ENCODE measurements at regions not wholly inside any gene's neighbourhood (a gene's known extent, or its start where the extent isn't known, plus 50 kb on each side); places are given as distances from the start of the nearest gene placed in this dataset.

- 66 to 81% (median 73%) methylated on average over 2 of the region's 2 CpGs for WGBS, 5 donors
- H3K27ac ChIP-seq = no peak overlapping the region
- no peaks in the 10 kb centered on the region for H3K27me3 ChIP-seq
- H3K4me3 ChIP-seq = no peak overlapping the region
- no peaks in the 10 kb centered on the region for H3K36me3 ChIP-seq
- no peaks in the 10 kb centered on the region for H3K4me1 ChIP-seq
- no peak for DNase-seq
- TF ChIP-seq POLR2A (IDR thresholded peaks at IDR 0.05) (no peak), CTCF (IDR thresholded peaks at IDR 0.05) (no peak), POLR2AphosphoS5 (IDR thresholded peaks at IDR 0.05) (no peak), EP300 (IDR thresholded peaks at IDR 0.05) (no peak)
- intact Hi-C loops (cut with DNase I; ENCODE audit: low total_unique reads) = no loop called here
- H3K9me3 ChIP-seq = no peaks in the 10 kb centered on the region
Measured at GRCh38 chr5:86439593-86440110, 178.1 kb upstream of the COX7C start.

DNA sequence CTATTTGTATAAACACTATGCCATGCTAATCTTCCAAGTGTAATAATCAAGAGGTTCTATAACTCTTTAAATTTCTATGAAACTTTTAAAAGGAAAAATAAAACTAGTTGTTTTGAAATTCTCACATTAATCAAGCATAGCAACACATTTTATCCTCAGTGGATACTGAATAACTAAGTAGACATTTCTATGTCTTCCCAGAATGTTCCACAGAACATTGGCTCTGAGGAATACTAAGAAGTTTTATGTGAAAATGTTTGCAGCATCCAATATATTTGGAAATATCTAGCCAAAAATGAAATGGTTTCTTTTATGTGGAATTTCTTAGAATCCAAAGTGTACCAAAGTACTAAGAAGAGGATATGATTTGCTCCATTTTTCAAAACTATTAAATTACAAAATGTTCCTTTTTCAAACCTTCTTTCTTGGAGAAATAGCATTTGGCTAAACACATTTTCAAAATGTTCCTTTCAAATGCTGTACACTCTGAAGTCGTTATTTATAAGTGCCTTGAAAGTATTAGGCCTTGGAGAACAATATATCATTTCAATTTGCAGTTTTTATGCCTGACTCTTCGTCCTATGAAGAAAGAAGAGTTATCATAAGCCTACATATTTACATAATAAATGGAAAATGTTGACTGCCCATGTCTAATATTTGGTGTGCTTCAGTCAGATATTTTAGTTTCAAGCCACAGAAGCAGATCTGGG is 175.6 kb upstream of the COX7C start:
- TF ChIP-seq CTCF (IDR thresholded peaks at IDR 0.05) = no peak
- no peak for TF ChIP-seq POLR2AphosphoS5 (IDR thresholded peaks at IDR 0.05)
- no peak for TF ChIP-seq POLR2A (IDR thresholded peaks at IDR 0.05)
- DNase-seq = no peak
- Histone ChIP-seq H3K27me3 (no peaks in the 10 kb centered on the region), H3K4me1 (no peaks in the 10 kb centered on the region), H3K36me3 (no peaks in the 10 kb centered on the region), H3K4me3 (no peak overlapping the region), H3K27ac (no peak overlapping the region), H3K9me3 (no peaks in the 10 kb centered on the region)
- WGBS, 5 donors = 48 to 62% (median 50%) methylated on average over 2 of the region's 2 CpGs
- intact Hi-C loops (cut with DNase I; ENCODE audit: low total_unique reads) = no loop called here

DNA sequence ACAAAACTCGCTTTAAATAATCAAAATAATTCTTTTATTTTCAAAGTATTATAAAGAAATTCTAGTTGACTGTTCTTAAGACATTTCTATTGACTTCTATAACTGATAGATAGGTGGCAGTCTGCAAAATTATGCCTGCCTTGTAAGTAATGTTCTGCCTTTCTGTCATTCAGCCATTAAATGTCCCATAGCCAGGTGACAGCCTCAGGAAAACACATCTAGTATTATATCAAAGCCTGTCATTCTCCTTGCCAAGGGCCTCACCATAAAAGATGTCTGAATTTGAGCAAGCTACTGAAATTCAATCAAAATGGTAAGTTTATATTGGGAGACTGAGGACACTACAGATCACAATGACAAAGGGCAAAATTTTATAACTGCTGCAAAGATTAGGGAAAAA is 170.4 kb upstream of the COX7C start:
- H3K9me3 ChIP-seq = no peaks in the 10 kb centered on the region
- no peak for DNase-seq
- H3K4me3 ChIP-seq = no peak overlapping the region
- no peaks in the 10 kb centered on the region for H3K36me3 ChIP-seq
- H3K4me1 ChIP-seq = no peaks in the 10 kb centered on the region
- intact Hi-C loops (cut with DNase I; ENCODE audit: low total_unique reads) = no loop called here
- no peak overlapping the region for H3K27ac ChIP-seq
- H3K27me3 ChIP-seq = no peaks in the 10 kb centered on the region
- TF ChIP-seq POLR2AphosphoS5 (IDR thresholded peaks at IDR 0.05) (no peak), CTCF (IDR thresholded peaks at IDR 0.05) (no peak), EP300 (IDR thresholded peaks at IDR 0.05) (no peak), POLR2A (IDR thresholded peaks at IDR 0.05) (no peak)
- 73 to 88% (median 80%) methylated on average over 1 of the region's 1 CpG for WGBS, 5 donors

GRCh38 chr5:86452251-86452650 is 165.5 kb upstream of the COX7C start:
- TF ChIP-seq CTCF (IDR thresholded peaks at IDR 0.05) (no peak), EP300 (IDR thresholded peaks at IDR 0.05) (no peak), POLR2AphosphoS5 (IDR thresholded peaks at IDR 0.05) (no peak), POLR2A (IDR thresholded peaks at IDR 0.05) (no peak)
- H3K4me1 ChIP-seq = no peaks in the 10 kb centered on the region
- H3K27me3 ChIP-seq = no peaks in the 10 kb centered on the region
- H3K36me3 ChIP-seq = no peaks in the 10 kb centered on the region
- intact Hi-C loops (cut with DNase I; ENCODE audit: low total_unique reads) = no loop called here
- H3K4me3 ChIP-seq = no peak overlapping the region
- no peak for DNase-seq
- H3K27ac ChIP-seq = no peak overlapping the region
- H3K9me3 ChIP-seq = peaks cover 0 to 16% (median 10%) of the 10 kb centered on the region in 4 donors

All from stomach (tissue), 8 donors.